Right cardiac atrium (tissue), 5 donors: ENCODE measurements at regions not wholly inside any gene's neighbourhood (a gene's known extent, or its start where the extent isn't known, plus 50 kb on each side); places are given as distances from the start of the nearest gene placed in this dataset.

Experiments used
- ATAC-seq, 2 donors: fragments of 200-7000 bp; cut with Tn5 transposase; one replicate each; pipeline versions ENCODE4 v1.8.0 to v1.9.1; 2020; ENCODE audit warnings: moderate library complexity in 2 of 2, mild to moderate bottlenecking in 1 of 2
- DNase-seq, 3 donors: peaks; one replicate each; pipeline ENCODE4 v3.0.0-alpha.2; 2020
- H3K27ac ChIP-seq: one replicate; pipeline ENCODE4 v1.5.1; 2013; ENCODE audit warnings: mild to moderate bottlenecking, low read length, control low read depth, moderate library complexity
- H3K27me3 ChIP-seq: one replicate; pipeline ENCODE4 v1.6.1; 2013; ENCODE audit not compliant: control insufficient read depth, insufficient read depth
- H3K4me1 ChIP-seq: one replicate; pipeline ENCODE4 v1.6.1; 2013; ENCODE audit warnings: low read length; ENCODE audit not compliant: control insufficient read depth, insufficient read depth
- H3K4me3 ChIP-seq: one replicate; pipeline ENCODE4 v1.5.1; 2013; ENCODE audit warnings: low read length, control low read depth
- H3K9me3 ChIP-seq: one replicate; pipeline ENCODE4 v1.6.1; 2013; ENCODE audit warnings: low read length; ENCODE audit not compliant: control insufficient read depth
- WGBS: extraction: QIAGEN DNeasy Blood & Tissue Kit; methylation state at CpG from one replicate; pipeline ENCODE4 v1.1.7; 2013; 5-methylcytosine and 5-hydroxymethylcytosine counted together
- intact Hi-C, 4 donors: fragments of 100-400 bp; cut with DNase I; formaldehyde crosslinking; loops; one replicate each; pipeline versions ENCODE4 v1.11.0 to v1.14.0; 2022 to 2023
- donor health status: healthy with polysubstance abuse.
- donor health status: DM: no; HTN: yes; CAD: no.
- donor health status: DM: no; HTN: no; CAD: no.
- donor health status: DM: no; HTN: yes; CAD: no; lungs with severe emphysema.
- donor health status: DM: yes; HTN: yes; CAD: no.

DNA sequence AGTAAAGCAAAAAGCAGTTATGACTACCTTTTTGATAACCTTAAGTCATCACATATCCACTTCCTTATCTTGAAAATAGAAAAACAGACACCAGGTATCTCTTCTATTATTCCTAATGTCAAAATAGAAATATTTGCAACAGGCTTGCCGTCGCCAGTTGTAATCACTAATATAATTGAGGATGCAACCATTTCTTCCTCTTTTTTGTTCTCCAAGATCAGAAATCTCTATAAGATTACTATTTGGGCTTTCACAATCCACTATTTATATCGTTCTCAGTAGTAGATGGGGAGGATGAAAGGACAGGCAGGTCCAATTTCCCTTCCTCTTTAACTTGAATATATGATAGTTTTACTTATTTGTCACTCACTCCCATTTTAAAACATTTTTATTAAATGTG is 130.2 kb upstream of the HMGA2 start:
- H3K27me3 ChIP-seq = no peaks in the 10 kb centered on the region
- no peak overlapping the region for H3K27ac ChIP-seq
- no peak for DNase-seq
- intact Hi-C loops = no loop called here
- no peak overlapping the region for H3K4me3 ChIP-seq
- no peaks in the 10 kb centered on the region for H3K9me3 ChIP-seq
- no peak for ATAC-seq
- 63% methylated on average over 3 of the region's 3 CpGs for WGBS
- H3K4me1 ChIP-seq = peaks cover 2% of the 10 kb centered on the region

DNA sequence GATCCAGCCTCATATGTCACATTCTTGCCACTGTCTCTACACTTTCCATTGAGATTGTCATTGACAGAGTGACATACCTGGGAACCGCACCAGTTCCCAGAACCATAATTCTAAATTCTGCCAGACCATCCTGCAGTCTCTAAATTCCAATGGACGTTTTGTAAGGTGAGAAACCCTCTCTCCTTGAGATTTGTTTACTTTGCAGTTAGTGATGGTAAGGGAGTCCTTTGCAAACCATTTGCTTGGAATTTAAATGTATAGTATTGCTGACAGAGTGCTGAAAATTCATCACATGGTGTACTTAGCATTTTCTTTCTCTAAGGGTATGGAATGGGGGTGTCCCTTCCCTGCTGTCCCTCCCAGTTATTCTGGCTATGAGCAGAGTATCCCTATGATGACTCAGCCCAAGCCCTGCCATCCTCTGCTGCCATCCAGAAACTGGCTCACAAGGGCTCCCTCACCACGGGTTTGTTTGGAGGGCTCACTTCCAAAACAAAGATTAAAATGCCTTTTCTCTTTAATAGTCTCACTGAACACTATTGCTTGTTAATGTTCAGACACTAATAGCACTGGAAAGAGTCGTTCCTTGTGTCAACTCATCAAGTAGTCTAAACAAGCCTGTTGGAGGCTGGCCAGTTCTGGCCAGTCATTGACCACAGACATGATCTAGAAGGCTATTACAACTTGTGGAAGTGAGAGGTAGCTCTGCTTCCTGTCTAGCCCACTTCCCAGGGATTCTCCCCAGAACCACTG is 129.0 kb upstream of the HMGA2 start:
- H3K9me3 ChIP-seq = no peaks in the 10 kb centered on the region
- 33% methylated on average over 4 of the region's 4 CpGs for WGBS
- H3K4me1 ChIP-seq = peaks cover 2% of the 10 kb centered on the region
- H3K27ac ChIP-seq = no peak overlapping the region
- peak in 2 of 3 donors; percentile 34 to 47 for DNase-seq
- intact Hi-C loops = no loop called here
- H3K4me3 ChIP-seq = no peak overlapping the region
- ATAC-seq = peak in 1 of 2 donors; percentile 50
- no peaks in the 10 kb centered on the region for H3K27me3 ChIP-seq

DNA sequence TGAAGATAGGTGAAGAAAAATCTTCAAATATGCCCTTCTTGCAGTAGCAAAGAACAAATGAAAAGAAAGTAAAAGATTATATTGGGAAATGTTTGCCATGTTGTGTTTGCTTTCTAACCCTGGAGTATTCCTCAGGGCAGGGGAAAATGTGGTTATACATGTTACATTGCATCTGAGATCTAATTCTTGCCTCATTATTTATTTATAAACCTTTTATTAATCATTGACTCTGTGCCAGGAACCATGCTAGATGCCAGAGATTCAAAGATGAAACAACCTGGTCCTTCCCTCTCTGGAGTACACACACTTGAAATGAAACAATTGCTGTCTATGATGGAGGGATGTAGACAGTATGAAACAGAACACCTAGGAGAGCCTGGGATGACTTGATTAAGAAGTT is 128.1 kb upstream of the HMGA2 start:
- no peak overlapping the region for H3K27ac ChIP-seq
- ATAC-seq (no peak), DNase-seq (no peak)
- no peaks in the 10 kb centered on the region for H3K9me3 ChIP-seq
- H3K4me3 ChIP-seq = no peak overlapping the region
- H3K4me1 ChIP-seq = peaks cover 2% of the 10 kb centered on the region
- no peaks in the 10 kb centered on the region for H3K27me3 ChIP-seq
- intact Hi-C loops = no loop called here

DNA sequence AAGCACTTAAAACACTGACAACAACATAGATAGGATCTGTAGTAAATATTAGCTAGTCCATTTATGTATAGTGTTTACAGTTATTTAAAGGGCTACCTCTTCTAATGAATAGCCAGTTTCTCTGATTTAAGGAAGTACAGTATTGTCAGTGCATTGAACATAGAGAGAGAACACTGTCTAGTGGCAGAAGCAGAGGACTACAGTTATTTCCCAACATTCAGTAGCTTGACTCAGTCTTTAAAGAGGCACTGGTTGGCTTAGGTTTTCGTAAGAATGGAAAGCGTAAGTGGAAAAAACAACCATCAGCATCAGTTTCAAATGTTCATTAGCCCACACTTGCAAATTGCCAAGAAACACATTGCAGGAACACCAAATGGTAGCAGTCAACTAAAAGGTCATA is 125.0 kb upstream of the HMGA2 start:
- Histone ChIP-seq H3K27ac (no peak overlapping the region), H3K27me3 (no peaks in the 10 kb centered on the region), H3K4me3 (no peak overlapping the region), H3K4me1 (peaks cover 2% of the 10 kb centered on the region), H3K9me3 (no peaks in the 10 kb centered on the region)
- ATAC-seq (peak; percentile 63 to 71), DNase-seq (no peak)
- 59% methylated on average over 2 of the region's 2 CpGs for WGBS
- intact Hi-C loops = no loop called here

DNA sequence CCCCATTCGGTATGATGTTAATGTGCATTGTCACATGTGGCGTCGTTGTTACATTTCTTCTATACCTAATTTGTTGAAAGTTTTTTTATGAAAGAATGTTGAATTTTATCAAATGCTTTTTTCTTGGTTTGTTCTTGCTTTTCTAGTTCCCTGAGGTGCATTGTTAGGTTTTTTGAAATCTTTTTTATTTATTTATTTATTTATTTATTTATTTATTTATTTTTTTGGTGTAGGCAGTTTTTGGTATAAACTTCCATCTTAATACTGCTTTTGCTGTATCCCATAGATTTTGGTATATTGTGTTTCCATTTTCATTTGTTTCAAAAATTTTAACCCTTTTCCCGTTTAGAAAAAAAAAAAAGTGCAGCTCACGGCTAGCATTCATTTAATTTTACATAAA is 121.1 kb upstream of the HMGA2 start:
- H3K4me1 ChIP-seq = no peaks in the 10 kb centered on the region
- intact Hi-C loops = no loop called here

DNA sequence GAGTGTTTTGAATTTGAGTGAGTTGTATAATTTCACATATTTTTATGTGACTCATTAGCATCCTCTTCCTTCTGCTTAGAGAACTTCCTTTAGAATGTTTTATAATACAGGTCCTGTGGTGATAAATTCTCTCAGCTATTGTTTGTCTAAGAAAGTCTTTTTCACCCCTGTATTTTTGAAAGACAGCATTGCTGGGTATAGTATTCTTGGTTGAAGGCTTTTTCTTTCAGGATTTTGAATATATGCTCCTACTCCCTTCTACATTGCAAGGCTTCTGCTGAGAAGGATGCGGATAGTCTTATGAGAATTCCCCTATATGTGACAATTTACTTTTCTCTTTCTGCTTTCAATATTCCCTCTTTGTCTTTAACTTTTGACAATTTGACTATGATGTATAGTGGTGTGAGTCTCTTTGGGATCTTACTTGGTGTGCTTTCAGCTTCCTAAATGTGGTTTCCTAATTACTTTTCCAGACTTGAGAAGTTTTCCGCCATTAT is 118.9 kb upstream of the HMGA2 start:
- Histone ChIP-seq H3K9me3 (no peaks in the 10 kb centered on the region), H3K4me3 (no peak overlapping the region), H3K4me1 (no peaks in the 10 kb centered on the region), H3K27me3 (no peaks in the 10 kb centered on the region), H3K27ac (no peak overlapping the region)
- ATAC-seq (no peak), DNase-seq (no peak)
- WGBS = 97% methylated on average over 2 of the region's 2 CpGs
- intact Hi-C loops = no loop called here

More for the DNA sequence above, 121.1 kb upstream of the HMGA2 start:
- DNase-seq (no peak), ATAC-seq (no peak)
- Histone ChIP-seq H3K27me3 (no peaks in the 10 kb centered on the region), H3K4me3 (no peak overlapping the region), H3K27ac (no peak overlapping the region), H3K9me3 (no peaks in the 10 kb centered on the region)
- WGBS = 98% methylated on average over 5 of the region's 5 CpGs

DNA sequence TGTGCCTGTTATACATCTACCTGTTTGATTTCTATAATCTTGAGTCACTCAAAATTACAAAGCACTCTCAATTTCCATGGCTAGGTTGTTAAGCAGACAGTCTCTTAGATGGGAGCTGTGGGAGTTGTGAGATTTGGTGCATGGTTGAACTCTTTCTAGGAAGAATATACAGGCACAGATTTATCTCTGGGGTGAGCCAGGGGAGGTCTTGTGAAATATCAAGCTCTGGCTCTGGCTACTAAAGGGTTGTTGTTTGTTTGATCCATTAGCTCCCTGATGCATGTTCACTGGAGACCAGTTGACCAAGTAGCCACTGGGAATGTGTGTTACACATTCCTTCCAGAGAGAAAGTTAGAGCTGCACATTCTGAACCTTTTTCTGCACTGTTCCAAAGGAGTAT is 117.2 kb upstream of the HMGA2 start:
- ATAC-seq (no peak), DNase-seq (no peak)
- Histone ChIP-seq H3K27ac (no peak overlapping the region), H3K4me1 (no peaks in the 10 kb centered on the region), H3K4me3 (no peak overlapping the region), H3K27me3 (no peaks in the 10 kb centered on the region), H3K9me3 (no peaks in the 10 kb centered on the region)
- intact Hi-C loops = no loop called here

DNA sequence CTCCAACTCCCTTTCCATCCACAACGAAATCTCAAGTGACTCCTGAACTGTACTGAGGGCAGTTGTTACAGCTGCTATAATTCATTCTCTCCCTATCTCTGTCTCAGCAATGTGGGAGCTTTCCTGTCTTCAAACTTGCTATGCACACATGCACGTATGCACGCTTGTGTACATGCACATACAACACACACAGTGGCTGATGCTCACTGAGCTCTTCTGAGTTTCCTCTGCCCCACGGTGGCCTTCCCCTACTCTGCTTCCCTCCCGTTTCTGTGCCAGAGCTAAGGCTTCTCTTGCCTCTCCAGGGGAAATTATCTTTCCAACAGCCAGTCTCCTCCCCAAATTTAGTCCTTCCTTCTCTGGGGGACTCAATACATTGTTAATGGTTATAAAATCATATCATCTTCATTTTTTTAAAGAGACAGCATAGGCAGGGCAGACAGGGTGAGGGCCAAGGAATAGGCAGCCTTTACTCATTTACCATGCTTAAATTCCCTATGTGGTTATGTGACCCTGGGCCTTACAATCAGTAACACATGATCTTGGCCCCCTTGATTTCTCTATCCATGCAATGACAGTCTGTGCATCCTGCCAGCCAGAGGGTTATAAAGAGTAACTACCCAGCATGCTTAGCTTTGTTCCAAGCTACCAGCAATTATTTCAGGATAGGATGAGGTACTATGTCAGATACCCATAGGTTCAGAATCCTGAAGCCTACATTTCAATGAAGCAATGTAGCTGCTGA is 111.9 kb upstream of the HMGA2 start:
- WGBS = 56% methylated on average over 5 of the region's 5 CpGs
- H3K4me1 ChIP-seq = no peaks in the 10 kb centered on the region
- no peaks in the 10 kb centered on the region for H3K9me3 ChIP-seq
- intact Hi-C loops = no loop called here
- H3K27me3 ChIP-seq = no peaks in the 10 kb centered on the region
- ATAC-seq (no peak), DNase-seq (no peak)
- no peak overlapping the region for H3K4me3 ChIP-seq
- no peak overlapping the region for H3K27ac ChIP-seq

DNA sequence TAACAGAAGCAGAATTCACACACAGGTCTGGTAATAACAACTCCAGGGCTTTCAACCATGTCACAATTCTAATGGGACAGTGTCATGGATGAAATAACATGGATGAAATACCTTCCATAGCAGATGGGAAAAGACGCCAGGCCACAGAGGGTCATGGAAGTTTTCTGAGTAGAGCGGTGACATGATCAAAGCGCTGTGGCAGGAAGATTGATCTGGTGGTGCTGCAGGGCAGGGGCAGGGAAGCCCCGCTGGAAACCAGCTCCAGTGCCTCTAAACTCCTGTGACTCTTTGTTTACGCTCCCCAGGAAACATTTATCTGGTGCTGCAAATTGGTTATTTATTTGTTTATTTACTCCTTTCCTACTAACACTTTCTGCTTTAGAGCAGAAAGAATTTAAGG is 108.3 kb upstream of the HMGA2 start:
- intact Hi-C loops = no loop called here
- no peak for ATAC-seq
- H3K27ac ChIP-seq = no peak overlapping the region
- 85% methylated on average over 5 of the region's 5 CpGs for WGBS
- DNase-seq = no peak
- no peak overlapping the region for H3K4me3 ChIP-seq
- H3K9me3 ChIP-seq = no peaks in the 10 kb centered on the region
- H3K27me3 ChIP-seq = no peaks in the 10 kb centered on the region
- no peaks in the 10 kb centered on the region for H3K4me1 ChIP-seq

DNA sequence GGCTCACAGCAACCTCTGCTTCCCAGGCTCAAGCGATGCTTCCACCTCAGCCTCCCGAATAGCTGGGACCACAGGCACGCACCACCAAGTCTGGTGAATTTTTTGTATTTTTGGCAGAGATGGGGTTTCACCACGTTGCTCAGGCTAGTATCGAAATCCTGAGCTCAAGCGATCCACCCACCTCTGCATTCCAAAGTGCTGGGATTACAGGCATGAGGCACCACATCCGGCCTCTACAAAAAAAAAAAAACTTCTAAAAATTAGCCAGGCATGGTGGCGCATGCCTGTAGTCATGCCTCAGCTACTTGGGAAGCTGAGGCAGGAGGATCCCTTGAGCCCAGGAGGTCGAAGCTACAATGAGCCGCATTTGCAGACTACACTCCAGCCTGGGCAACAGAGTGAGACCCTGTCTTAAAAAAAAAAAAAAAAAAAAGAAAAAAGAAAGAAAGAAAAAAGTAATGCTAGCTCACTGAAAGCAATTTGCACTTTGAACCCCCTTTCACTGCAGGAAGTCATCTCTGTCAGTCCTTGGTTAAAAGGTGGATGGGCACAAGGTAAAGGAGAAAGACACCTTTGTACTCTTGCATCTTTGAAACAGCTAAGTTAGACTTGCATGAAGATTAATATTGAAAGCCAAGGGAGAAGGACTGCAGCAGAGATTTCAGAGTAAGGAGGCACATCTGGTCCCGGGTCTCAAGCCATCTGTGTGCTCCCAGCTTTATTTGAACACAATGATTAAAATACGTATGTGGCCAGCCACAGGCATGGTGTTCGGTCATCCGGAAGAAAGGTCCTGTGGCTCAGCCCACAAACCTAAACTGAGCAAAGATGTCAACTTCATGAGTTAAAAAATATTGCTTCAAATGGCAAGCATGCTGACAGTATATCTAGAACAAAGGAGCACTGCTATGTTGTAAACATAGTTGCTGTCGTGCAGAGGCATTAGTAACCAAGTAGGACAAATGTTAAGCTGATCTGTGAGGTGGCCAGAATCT is 103.8 kb upstream of the HMGA2 start:
- intact Hi-C loops = no loop called here
- 85% methylated on average over 15 of the region's 15 CpGs for WGBS

More for the DNA sequence above, 103.8 kb upstream of the HMGA2 start:
- Histone ChIP-seq H3K4me1 (no peaks in the 10 kb centered on the region), H3K9me3 (no peaks in the 10 kb centered on the region), H3K27ac (no peak overlapping the region), H3K27me3 (no peaks in the 10 kb centered on the region), H3K4me3 (no peak overlapping the region)
- ATAC-seq (no peak), DNase-seq (no peak)
